K562 (cell line): ENCODE measurements at regions not wholly inside any gene's neighbourhood (a gene's known extent, or its start where the extent isn't known, plus 50 kb on each side); places are given as distances from the start of the nearest gene placed in this dataset.

Experiments used
- ATAC-seq: fragments of 200-7000 bp; cut with Tn5 transposase; 3 replicates; pipeline ENCODE4 v1.9.1; 2020; ENCODE audit warnings: moderate library complexity
- BruUV-seq: library from RNA; stranded (reverse); fragments of 400-500 nt; replicated peaks from 2 replicates; lab custom pipeline; 2021; lab: Mats Ljungman, UMichigan
- CTCF ChIA-PET: fragments of 300-600 bp; formaldehyde crosslinking; extraction: SDS; loops from one replicate; lab custom pipeline; 2021; ENCODE audit warnings: low intra/inter-chr PET ratio; lab: Yijun Ruan, JAX
- POLR2A ChIA-PET: fragments of 300-600, 350-650 bp; sonication (Branson Sonifier 250); formaldehyde crosslinking; extraction: SDS; loops from one replicate; lab custom pipeline; 2021; ENCODE audit warnings: antibody characterized with exemption, inconsistent platforms; lab: Yijun Ruan, JAX
- DNase-seq, 4 experiments: peaks; one replicate each; pipeline versions ENCODE4 v3.0.0 to v3.0.0-alpha.2; 2011 to 2018; ENCODE audit warnings: low spot score in 3 of 4, mixed read lengths in 3 of 4; ENCODE audit errors: extremely low read depth in 1 of 4
- FAIRE-seq: peaks from 2 replicates; lab custom pipeline; 2011; peaks lifted over from hg19 to GRCh38; lab: Jason Lieb, UNC
- H2AFZ ChIP-seq: 2 replicates; pipeline ENCODE4 v1.6.0; 2011; ENCODE audit warnings: low read depth, low read length, control low read depth, inconsistent platforms
- H3K27ac ChIP-seq: fragments of 200-600 bp; 3 replicates; pipeline ENCODE4 v1.8.0; 2011; ENCODE audit warnings: low read depth, mild to moderate bottlenecking, control low read depth, inconsistent platforms, low read length, moderate library complexity, mixed read lengths; ENCODE audit errors: extremely low read depth
- H3K27me3 ChIP-seq, 2 experiments: fragments of 300-600 bp in 1 of 2; 2 replicates in 1 of 2; 3 replicates in 1 of 2; pipeline versions ENCODE4 v1.6.0 to v1.8.0; 2011; ENCODE audit warnings: inconsistent platforms in 2 of 2, low read length in 2 of 2, mild to moderate bottlenecking in 1 of 2, mixed read lengths in 1 of 2, moderate library complexity in 1 of 2; ENCODE audit not compliant: control insufficient read depth in 2 of 2, insufficient read depth in 2 of 2
- H3K36me3 ChIP-seq: fragments of 300-600 bp; 3 replicates; pipeline ENCODE4 v1.8.0; 2011; ENCODE audit warnings: mild to moderate bottlenecking, low read length, inconsistent platforms; ENCODE audit not compliant: control insufficient read depth, insufficient read depth
- H3K4me1 ChIP-seq, 2 experiments: fragments of 200-600 bp in 1 of 2; replicated peaks in 1 of 2; 2 replicates in 1 of 2; 3 replicates in 1 of 2; pipeline versions ENCODE4 v1.5.1 to v1.8.0; 2011; ENCODE audit warnings: inconsistent platforms in 2 of 2, low read length in 2 of 2, mild to moderate bottlenecking in 1 of 2, mixed read lengths in 1 of 2, moderate library complexity in 1 of 2; ENCODE audit not compliant: control insufficient read depth in 2 of 2, insufficient read depth in 2 of 2
- H3K4me2 ChIP-seq: 2 replicates; pipeline ENCODE4 v1.6.1; 2011; ENCODE audit warnings: low read length, control low read depth, inconsistent platforms, mixed read lengths; ENCODE audit not compliant: insufficient read depth
- H3K4me3 ChIP-seq: fragments of 200-600 bp; sonication (generic), shearing (Covaris generic); 2 replicates; pipeline ENCODE4 v1.5.1; 2016; ENCODE audit warnings: control low read depth, inconsistent platforms
- H3K79me2 ChIP-seq: fragments of 200-600 bp; 3 replicates; pipeline ENCODE4 v1.8.0; 2011; ENCODE audit warnings: low read length, inconsistent platforms; ENCODE audit not compliant: control insufficient read depth, insufficient read depth
- H3K9ac ChIP-seq, 2 experiments: 2 replicates each; pipeline versions ENCODE4 v1.6.0 to v1.6.1; 2011; ENCODE audit warnings: low read depth in 2 of 2, low read length in 2 of 2, control low read depth in 1 of 2, inconsistent platforms in 1 of 2, mild to moderate bottlenecking in 1 of 2, mixed read lengths in 1 of 2; ENCODE audit not compliant: insufficient read depth in 1 of 2
- H3K9me1 ChIP-seq: one replicate; pipeline ENCODE4 v1.6.0; 2011; ENCODE audit warnings: inconsistent platforms, mild to moderate bottlenecking, low read length, moderate library complexity; ENCODE audit not compliant: control insufficient read depth, insufficient read depth
- H3K9me3 ChIP-seq: replicated peaks from 2 replicates; pipeline ENCODE4 v1.5.1; 2011; ENCODE audit warnings: low read depth, low read length, inconsistent platforms; ENCODE audit not compliant: control insufficient read depth, insufficient read depth
- H4K20me1 ChIP-seq: replicated peaks from 2 replicates; pipeline ENCODE4 v1.6.1; 2011; ENCODE audit warnings: low read length, inconsistent platforms, mixed read lengths; ENCODE audit not compliant: control insufficient read depth, insufficient read depth
- HES1 ChIP-seq: fragments of 450-650 bp; IDR thresholded peaks from 2 replicates; pipeline ENCODE4 v1.6.1; 2016; ENCODE audit warnings: low read depth, mild to moderate bottlenecking, moderate library complexity
- TEAD1 ChIP-seq, 2 experiments: fragments of 450-650 bp in 1 of 2; sonication (generic) in 1 of 2; formaldehyde crosslinking; IDR thresholded peaks; 2 replicates each; pipeline versions ENCODE4 v1.4.0 to v1.8.0; 2020 to 2022; ENCODE audit warnings: mild to moderate bottlenecking in 2 of 2, missing genetic modification reagents in 1 of 2
- U2AF2 ChIP-seq: fragments of 200-400 bp; formaldehyde crosslinking; optimal IDR thresholded peaks from 2 replicates; pipeline ENCODE3; 2017; ENCODE audit warnings: low read depth, mild to moderate bottlenecking, low read length
- ZNF316 ChIP-seq: fragments of 450-650 bp; IDR thresholded peaks from 2 replicates; pipeline ENCODE4 v1.6.1; 2016
- WGBS: fragments of 100-300 bp; shearing (Covaris generic); methylation state at CpG from one replicate; pipeline ENCODE4 v1.1.6; 2016; ENCODE audit warnings: low coverage, mixed read lengths; ENCODE audit not compliant: insufficient coverage; ENCODE audit errors: missing lambda C conversion rate; 5-methylcytosine and 5-hydroxymethylcytosine counted together
- in situ Hi-C: fragments of 300-500 bp; cut with MboI; formaldehyde crosslinking; loops from 4 replicates; pipeline ENCODE4 v1.15.0; 2018; ENCODE audit warnings: inconsistent platforms, mixed read lengths
- intact Hi-C: fragments of 100-400 bp; cut with micrococcal nuclease; formaldehyde crosslinking; loops from 2 replicates; pipeline ENCODE4 v1.14.2; 2022
- TF ChIP-seq, protein P1 (sequence below): IDR thresholded peaks from 2 replicates; pipeline ENCODE4 v1.6.1; 2014; ENCODE audit warnings: antibody characterized with exemption

GRCh38 chr12:97173688-97174410 lies 266.8 kb downstream of the NEDD1 start:
- intact Hi-C loops = no loop called here
- ChIA-PET CTCF (no interaction called here), POLR2A (interaction anchor here (0.6 kb wide), 1 partner anchor 46 kb away, joined by 3 read pairs; no protein-coding TSS in a partner anchor)
- no peak overlapping the region for H3K9ac ChIP-seq
- no peaks in the 10 kb centered on the region for H3K79me2 ChIP-seq
- no peak overlapping the region for H2AFZ ChIP-seq
- no peaks in the 10 kb centered on the region for H4K20me1 ChIP-seq
- ATAC-seq (no peak), DNase-seq (no peak), FAIRE-seq (no peak)
- BruUV-seq = no TSS peak
- H3K4me3 ChIP-seq = no peak overlapping the region
- no peaks in the 10 kb centered on the region for H3K36me3 ChIP-seq
- in situ Hi-C loops = no loop called here
- H3K9me1 ChIP-seq = no peaks in the 10 kb centered on the region
- 0% methylated on average over 5 of the region's 5 CpGs for WGBS
- no peak overlapping the region for H3K4me2 ChIP-seq
- H3K27me3 ChIP-seq = no peaks in the 10 kb centered on the region
- H3K4me1 ChIP-seq = no peaks in the 10 kb centered on the region
- TF ChIP-seq TEAD1 (CRISPR knock-in tag; IDR thresholded peaks at IDR 0.05) = no peak
- TF ChIP-seq, protein P1, sequence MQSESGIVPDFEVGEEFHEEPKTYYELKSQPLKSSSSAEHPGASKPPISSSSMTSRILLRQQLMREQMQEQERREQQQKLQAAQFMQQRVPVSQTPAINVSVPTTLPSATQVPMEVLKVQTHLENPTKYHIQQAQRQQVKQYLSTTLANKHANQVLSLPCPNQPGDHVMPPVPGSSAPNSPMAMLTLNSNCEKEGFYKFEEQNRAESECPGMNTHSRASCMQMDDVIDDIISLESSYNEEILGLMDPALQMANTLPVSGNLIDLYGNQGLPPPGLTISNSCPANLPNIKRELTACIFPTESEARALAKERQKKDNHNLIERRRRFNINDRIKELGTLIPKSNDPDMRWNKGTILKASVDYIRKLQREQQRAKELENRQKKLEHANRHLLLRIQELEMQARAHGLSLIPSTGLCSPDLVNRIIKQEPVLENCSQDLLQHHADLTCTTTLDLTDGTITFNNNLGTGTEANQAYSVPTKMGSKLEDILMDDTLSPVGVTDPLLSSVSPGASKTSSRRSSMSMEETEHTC = no peak
- TF ChIP-seq U2AF2 = no peak
- TF ChIP-seq HES1 = no peak
- no peak for TF ChIP-seq ZNF316
- no peak overlapping the region for H3K27ac ChIP-seq
- H3K9me3 ChIP-seq = no peaks in the 10 kb centered on the region
